Thyroid gland (tissue), 4 donors: ENCODE measurements at regions not wholly inside any gene's neighbourhood (a gene's known extent, or its start where the extent isn't known, plus 50 kb on each side); places are given as distances from the start of the nearest gene placed in this dataset.

ENCODE experiments used
- DNase-seq, 2 donors: peaks; one replicate each; pipeline ENCODE4 v3.0.0-alpha.2; 2019
- H3K27ac ChIP-seq, 3 donors: fragments of 200-600 bp; sonication (generic); 1 replicate in 2 of 3; 2 replicates in 1 of 3; pipeline ENCODE4 v1.5.1; 2016 to 2019; ENCODE audit warnings: mild to moderate bottlenecking in 1 of 3, moderate library complexity in 1 of 3
- H3K27me3 ChIP-seq: fragments of 200-600 bp; sonication (generic); one replicate; pipeline ENCODE4 v1.5.1; 2019
- H3K36me3 ChIP-seq, 2 donors: fragments of 200-600 bp; sonication (generic); one replicate each; pipeline ENCODE4 v1.5.1; 2016 to 2019
- H3K4me1 ChIP-seq, 2 donors: fragments of 200-600 bp; sonication (generic); one replicate each; pipeline ENCODE4 v1.5.1; 2017 to 2019
- H3K4me3 ChIP-seq, 3 donors: fragments of 200-600 bp; sonication (generic); replicated peaks in 1 of 3; 1 replicate in 2 of 3; 2 replicates in 1 of 3; pipeline ENCODE4 v1.5.1; 2016; ENCODE audit warnings: mild to moderate bottlenecking in 1 of 3
- H3K9me3 ChIP-seq: fragments of 200-600 bp; sonication (generic); one replicate; pipeline ENCODE4 v1.5.1; 2017
- POLR2A ChIP-seq, 2 donors: fragments of 450-650 bp; IDR thresholded peaks; one replicate each; pipeline ENCODE4 v1.6.1; 2017; ENCODE audit warnings: antibody characterized with exemption in 2 of 2, mild to moderate bottlenecking in 2 of 2, moderate library complexity in 1 of 2
- WGBS, 2 donors: methylation state at CpG; one replicate each; pipeline ENCODE4 v1.1.5; 2017; 5-methylcytosine and 5-hydroxymethylcytosine counted together
- intact Hi-C: fragments of 100-400 bp; cut with DNase I; formaldehyde crosslinking; loops from one replicate; pipeline ENCODE4 v1.15.1; 2023
- TF ChIP-seq, protein P1 (sequence below), 6 experiments: fragments of 200-600 bp in 3 of 6; fragments of 450-650 bp in 3 of 6; sonication (generic) in 3 of 6; IDR thresholded peaks; one replicate each; pipeline ENCODE4 v1.5.1; 2016 to 2019; ENCODE audit warnings: antibody characterized with exemption in 6 of 6, mild to moderate bottlenecking in 2 of 6, inconsistent platforms in 1 of 6, moderate library complexity in 1 of 6

DNA sequence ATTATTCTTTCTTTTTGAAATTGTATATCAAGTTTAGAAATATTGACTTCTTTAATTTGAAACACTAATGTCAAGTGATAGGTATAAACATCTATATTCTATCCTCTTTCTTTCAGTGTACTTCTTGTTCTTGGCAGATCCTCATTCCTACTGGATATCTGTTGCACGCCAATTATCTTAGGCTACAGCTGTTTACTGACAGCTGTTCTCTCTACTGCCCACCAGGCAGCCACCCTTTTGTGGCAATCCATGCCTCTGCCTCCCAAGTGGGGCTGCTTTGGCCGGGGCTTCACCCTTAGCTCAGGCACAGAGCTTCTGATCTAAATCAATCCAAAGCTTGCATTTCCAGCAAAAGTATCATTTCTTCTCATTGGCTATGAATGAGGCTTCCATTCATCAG is 50.6 kb upstream of the ITSN2 start:
- intact Hi-C loops, result no loop called here

GRCh38 chr2:24409700-24410556 is 49.6 kb upstream of the ITSN2 start:
- WGBS, 2 donors, result 53 to 56% methylated on average over 13 of the region's 13 CpGs
- DNase-seq, result peak; percentile 25 to 34
- TF ChIP-seq POLR2A (IDR thresholded peaks at IDR 0.05), result no peak
- TF ChIP-seq, protein P1, sequence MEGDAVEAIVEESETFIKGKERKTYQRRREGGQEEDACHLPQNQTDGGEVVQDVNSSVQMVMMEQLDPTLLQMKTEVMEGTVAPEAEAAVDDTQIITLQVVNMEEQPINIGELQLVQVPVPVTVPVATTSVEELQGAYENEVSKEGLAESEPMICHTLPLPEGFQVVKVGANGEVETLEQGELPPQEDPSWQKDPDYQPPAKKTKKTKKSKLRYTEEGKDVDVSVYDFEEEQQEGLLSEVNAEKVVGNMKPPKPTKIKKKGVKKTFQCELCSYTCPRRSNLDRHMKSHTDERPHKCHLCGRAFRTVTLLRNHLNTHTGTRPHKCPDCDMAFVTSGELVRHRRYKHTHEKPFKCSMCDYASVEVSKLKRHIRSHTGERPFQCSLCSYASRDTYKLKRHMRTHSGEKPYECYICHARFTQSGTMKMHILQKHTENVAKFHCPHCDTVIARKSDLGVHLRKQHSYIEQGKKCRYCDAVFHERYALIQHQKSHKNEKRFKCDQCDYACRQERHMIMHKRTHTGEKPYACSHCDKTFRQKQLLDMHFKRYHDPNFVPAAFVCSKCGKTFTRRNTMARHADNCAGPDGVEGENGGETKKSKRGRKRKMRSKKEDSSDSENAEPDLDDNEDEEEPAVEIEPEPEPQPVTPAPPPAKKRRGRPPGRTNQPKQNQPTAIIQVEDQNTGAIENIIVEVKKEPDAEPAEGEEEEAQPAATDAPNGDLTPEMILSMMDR (IDR thresholded peaks at IDR 0.05), result peak; percentile 49 to 88 (median 79)
- intact Hi-C loops, result loop anchor here (2.0 kb wide), 1 partner anchor 419 kb away; no protein-coding TSS in a partner anchor
- H3K4me1 ChIP-seq, result no peaks in the 10 kb centered on the region
- no peaks in the 10 kb centered on the region for H3K9me3 ChIP-seq
- no peaks in the 10 kb centered on the region for H3K36me3 ChIP-seq
- no peak overlapping the region for H3K4me3 ChIP-seq
- no peak overlapping the region for H3K27ac ChIP-seq
- no peaks in the 10 kb centered on the region for H3K27me3 ChIP-seq

More for the DNA sequence above, 50.6 kb upstream of the ITSN2 start:
- Histone ChIP-seq H3K36me3 (no peaks in the 10 kb centered on the region), H3K27me3 (no peaks in the 10 kb centered on the region), H3K4me3 (no peak overlapping the region), H3K27ac (no peak overlapping the region), H3K4me1 (no peaks in the 10 kb centered on the region), H3K9me3 (no peaks in the 10 kb centered on the region)
- 97% methylated on average over 2 of the region's 2 CpGs for WGBS, 2 donors
- DNase-seq, result no peak
- TF ChIP-seq, protein P1 (IDR thresholded peaks at IDR 0.05), result no peak
- TF ChIP-seq POLR2A (IDR thresholded peaks at IDR 0.05), result no peak
